CD4-positive, alpha-beta T cell (primary cell): ENCODE measurements at regions not wholly inside any gene's neighbourhood (a gene's known extent, or its start where the extent isn't known, plus 50 kb on each side); places are given as distances from the start of the nearest gene placed in this dataset.

Source experiments
- ATAC-seq: fragments of 200-7000 bp; cut with Tn5 transposase; one replicate; pipeline ENCODE4 v1.10.0; 2022; ENCODE audit warnings: mild to moderate bottlenecking; ENCODE audit not compliant: poor library complexity
- CTCF ChIA-PET: fragments of 350-600 bp; sonication (Branson Sonifier 250); formaldehyde crosslinking; loops from one replicate; lab custom pipeline; 2021; ENCODE audit warnings: antibody characterized with exemption, inconsistent platforms; lab: Charles Lee
- POLR2A ChIA-PET: fragments of 350-600 bp; sonication (Branson Sonifier 250); formaldehyde crosslinking; loops from one replicate; lab custom pipeline; 2021; ENCODE audit warnings: antibody characterized with exemption, inconsistent platforms; lab: Charles Lee
- DNase-seq, 14 experiments: peaks; one replicate each; pipeline ENCODE4 v3.0.0-alpha.2; 2013 to 2020; ENCODE audit warnings: mixed read lengths in 2 of 14
- H3K27ac ChIP-seq, 2 donors: one replicate each; pipeline versions ENCODE4 v1.5.1 to v1.7.0; 2013; ENCODE audit warnings: low read length in 2 of 2, low read depth in 1 of 2, mild to moderate bottlenecking in 1 of 2
- H3K27me3 ChIP-seq, 2 experiments: 1 replicate in 1 of 2; 2 replicates in 1 of 2; pipeline versions ENCODE4 v1.6.1 to v1.7.0; 2013; ENCODE audit warnings: low read length in 2 of 2, control low read depth in 1 of 2, mild to moderate bottlenecking in 1 of 2, moderate library complexity in 1 of 2; ENCODE audit not compliant: insufficient read depth in 2 of 2, control insufficient read depth in 1 of 2
- H3K36me3 ChIP-seq: one replicate; pipeline ENCODE4 v1.6.1; 2013; ENCODE audit warnings: low read length, control low read depth; ENCODE audit not compliant: insufficient read depth
- H3K4me1 ChIP-seq: one replicate; pipeline ENCODE4 v1.6.1; 2013; ENCODE audit warnings: low read length, control low read depth; ENCODE audit not compliant: insufficient read depth
- H3K4me3 ChIP-seq: one replicate; pipeline ENCODE4 v1.5.1; 2013; ENCODE audit warnings: mild to moderate bottlenecking, low read length, moderate library complexity
- H3K9me3 ChIP-seq, 2 experiments: 1 replicate in 1 of 2; 2 replicates in 1 of 2; pipeline versions ENCODE4 v1.6.1 to v1.7.0; 2013; ENCODE audit warnings: low read length in 2 of 2, mild to moderate bottlenecking in 2 of 2, control low read depth in 1 of 2, moderate library complexity in 1 of 2; ENCODE audit not compliant: control insufficient read depth in 1 of 2, insufficient read depth in 1 of 2
- H3K27ac Mint-ChIP-seq: one replicate; pipeline ENCODE4 v1.8.0; 2020; ENCODE audit warnings: mixed read lengths
- H3K27me3 Mint-ChIP-seq: one replicate; pipeline ENCODE4 v1.8.0; 2021; ENCODE audit warnings: mixed read lengths
- H3K36me3 Mint-ChIP-seq: one replicate; pipeline ENCODE4 v1.8.0; 2021; ENCODE audit warnings: low read depth, mixed read lengths
- H3K4me1 Mint-ChIP-seq: one replicate; pipeline ENCODE4 v1.8.0; 2021; ENCODE audit warnings: low read depth, mixed read lengths
- H3K4me3 Mint-ChIP-seq: one replicate; pipeline ENCODE4 v1.8.0; 2020; ENCODE audit warnings: mild to moderate bottlenecking, mixed read lengths
- H3K9me3 Mint-ChIP-seq: one replicate; pipeline ENCODE4 v1.8.0; 2020; ENCODE audit warnings: mixed read lengths
- intact Hi-C, 2 experiments: fragments of 100-400 bp; cut with DNase I in 1 of 2; cut with micrococcal nuclease in 1 of 2; formaldehyde crosslinking; loops; one replicate each; pipeline versions ENCODE4 v1.15.1 to v1.9.0; 2023 to 2025; cut with DNase I, micrococcal nuclease
- TF ChIP-seq, protein P1 (sequence below): fragments of 200-600 bp; IDR thresholded peaks from one replicate; pipeline ENCODE4 v1.8.0; 2022; ENCODE audit warnings: antibody characterized with exemption, mild to moderate bottlenecking

DNA sequence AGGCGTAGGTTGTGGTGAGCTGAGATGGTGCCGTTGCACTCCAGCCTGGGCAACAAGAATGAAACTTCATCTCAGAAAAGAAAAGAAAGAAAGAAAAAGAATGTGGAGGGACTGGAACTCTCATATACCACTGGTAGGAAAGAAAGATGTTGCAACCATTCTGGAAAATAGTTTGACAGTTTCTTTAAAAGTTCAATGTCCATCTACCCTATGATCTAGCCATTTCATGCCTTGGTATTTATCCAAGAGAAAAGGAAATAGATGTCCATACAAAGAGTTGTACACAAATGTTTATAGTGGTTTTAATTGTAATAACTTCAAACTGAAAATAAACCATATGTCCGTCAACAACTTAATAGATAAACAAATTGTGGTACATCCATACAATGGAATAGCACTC lies 190.1 kb upstream of the ZNF217 start:
- H3K36me3 Mint-ChIP-seq = no peaks in the 10 kb centered on the region
- ATAC-seq (no peak), DNase-seq (no peak)
- Histone ChIP-seq H3K9me3 (no peaks in the 10 kb centered on the region), H3K36me3 (no peaks in the 10 kb centered on the region), H3K4me1 (no peaks in the 10 kb centered on the region), H3K4me3 (no peak overlapping the region), H3K27me3 (no peaks in the 10 kb centered on the region), H3K27ac (no peak overlapping the region)
- TF ChIP-seq, protein P1, sequence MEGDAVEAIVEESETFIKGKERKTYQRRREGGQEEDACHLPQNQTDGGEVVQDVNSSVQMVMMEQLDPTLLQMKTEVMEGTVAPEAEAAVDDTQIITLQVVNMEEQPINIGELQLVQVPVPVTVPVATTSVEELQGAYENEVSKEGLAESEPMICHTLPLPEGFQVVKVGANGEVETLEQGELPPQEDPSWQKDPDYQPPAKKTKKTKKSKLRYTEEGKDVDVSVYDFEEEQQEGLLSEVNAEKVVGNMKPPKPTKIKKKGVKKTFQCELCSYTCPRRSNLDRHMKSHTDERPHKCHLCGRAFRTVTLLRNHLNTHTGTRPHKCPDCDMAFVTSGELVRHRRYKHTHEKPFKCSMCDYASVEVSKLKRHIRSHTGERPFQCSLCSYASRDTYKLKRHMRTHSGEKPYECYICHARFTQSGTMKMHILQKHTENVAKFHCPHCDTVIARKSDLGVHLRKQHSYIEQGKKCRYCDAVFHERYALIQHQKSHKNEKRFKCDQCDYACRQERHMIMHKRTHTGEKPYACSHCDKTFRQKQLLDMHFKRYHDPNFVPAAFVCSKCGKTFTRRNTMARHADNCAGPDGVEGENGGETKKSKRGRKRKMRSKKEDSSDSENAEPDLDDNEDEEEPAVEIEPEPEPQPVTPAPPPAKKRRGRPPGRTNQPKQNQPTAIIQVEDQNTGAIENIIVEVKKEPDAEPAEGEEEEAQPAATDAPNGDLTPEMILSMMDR = no peak
- no peaks in the 10 kb centered on the region for H3K27me3 Mint-ChIP-seq
- POLR2A ChIA-PET = no interaction called here
- no peak overlapping the region for H3K27ac Mint-ChIP-seq
- intact Hi-C loops = loop anchor here in 1 of 2 experiments (2.0 kb wide), 1 partner anchor 21 kb away; no protein-coding TSS in a partner anchor
- H3K9me3 Mint-ChIP-seq = no peaks in the 10 kb centered on the region
- peaks cover 13% of the 10 kb centered on the region for H3K4me1 Mint-ChIP-seq
- H3K4me3 Mint-ChIP-seq = no peak overlapping the region
- CTCF ChIA-PET = no interaction called here

DNA sequence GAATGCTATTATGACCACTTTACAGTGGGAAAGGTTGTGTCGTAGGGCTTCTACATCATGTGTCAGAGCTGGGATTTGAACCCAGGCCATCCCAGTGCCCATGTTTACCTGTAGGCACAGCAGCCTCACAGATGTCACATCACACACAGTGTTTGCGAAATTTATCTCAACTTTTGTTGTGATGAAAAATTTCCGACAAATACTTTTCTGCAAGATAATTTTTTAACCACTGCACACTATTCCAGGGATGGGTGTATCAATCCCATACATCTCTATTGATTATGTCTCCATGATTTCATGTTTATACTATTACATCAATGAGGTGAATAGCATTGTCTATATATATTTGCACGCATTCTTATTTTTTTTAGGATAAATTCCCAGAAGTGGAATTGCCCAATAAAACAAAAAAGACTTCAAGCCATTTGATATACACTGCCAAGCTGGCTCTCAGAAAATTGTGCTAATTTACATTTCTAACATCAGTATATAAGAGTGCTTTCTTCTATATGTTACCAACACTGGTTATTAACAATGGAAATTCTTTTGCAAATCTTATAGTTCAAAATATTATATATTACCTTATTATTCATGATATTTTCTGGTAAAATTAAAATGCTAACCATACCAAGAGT lies 189.1 kb upstream of the ZNF217 start:
- CTCF ChIA-PET = no interaction called here
- no peak overlapping the region for H3K4me3 Mint-ChIP-seq
- DNase-seq (no peak), ATAC-seq (no peak)
- no peaks in the 10 kb centered on the region for H3K27me3 Mint-ChIP-seq
- peaks cover 13% of the 10 kb centered on the region for H3K4me1 Mint-ChIP-seq
- H3K27ac ChIP-seq = no peak overlapping the region
- H3K9me3 Mint-ChIP-seq = no peaks in the 10 kb centered on the region
- H3K36me3 Mint-ChIP-seq = no peaks in the 10 kb centered on the region
- no peak overlapping the region for H3K27ac Mint-ChIP-seq
- H3K36me3 ChIP-seq = no peaks in the 10 kb centered on the region
- no peak overlapping the region for H3K4me3 ChIP-seq
- POLR2A ChIA-PET = no interaction called here
- intact Hi-C loops = no loop called here
- TF ChIP-seq, protein P1 = no peak
- H3K27me3 ChIP-seq = no peaks in the 10 kb centered on the region
- no peaks in the 10 kb centered on the region for H3K4me1 ChIP-seq
- H3K9me3 ChIP-seq = no peaks in the 10 kb centered on the region

DNA sequence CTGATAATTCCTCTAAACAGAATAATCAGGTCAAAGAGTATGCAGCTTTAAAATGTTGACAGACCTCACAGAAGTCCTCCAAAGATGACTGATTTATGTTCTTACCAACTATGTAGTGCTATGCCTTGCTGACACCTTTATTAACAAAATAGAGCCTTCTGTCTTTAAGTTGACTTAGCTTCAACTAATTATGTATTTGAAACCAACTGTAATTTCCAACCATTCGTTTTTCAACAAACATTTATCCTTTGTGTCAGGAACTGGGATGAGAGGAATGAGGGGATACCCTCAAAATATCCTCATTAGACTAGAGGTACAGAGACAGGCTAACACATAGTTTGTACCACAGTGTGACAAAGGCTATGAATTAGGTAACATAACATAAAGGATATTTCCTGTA lies 186.2 kb upstream of the ZNF217 start:
- POLR2A ChIA-PET = no interaction called here
- no peaks in the 10 kb centered on the region for H3K9me3 Mint-ChIP-seq

More for the DNA sequence above, 186.2 kb upstream of the ZNF217 start:
- intact Hi-C loops = loop anchor here in 1 of 2 experiments (5.0 kb wide), 1 partner anchor 37 kb away; no protein-coding TSS in a partner anchor
- no peaks in the 10 kb centered on the region for H3K4me1 Mint-ChIP-seq
- no peaks in the 10 kb centered on the region for H3K27me3 ChIP-seq
- DNase-seq (no peak), ATAC-seq (no peak)
- no peaks in the 10 kb centered on the region for H3K4me1 ChIP-seq
- no peak overlapping the region for H3K4me3 Mint-ChIP-seq
- CTCF ChIA-PET = interaction anchor here (0.9 kb wide), 1 partner anchor 107 kb away, joined by 3 read pairs; no protein-coding TSS in a partner anchor
- no peaks in the 10 kb centered on the region for H3K27me3 Mint-ChIP-seq
- TF ChIP-seq, protein P1 = no peak
- H3K36me3 ChIP-seq = no peaks in the 10 kb centered on the region
- H3K27ac ChIP-seq = no peak overlapping the region
- H3K4me3 ChIP-seq = no peak overlapping the region
- no peaks in the 10 kb centered on the region for H3K9me3 ChIP-seq
- no peaks in the 10 kb centered on the region for H3K36me3 Mint-ChIP-seq
- H3K27ac Mint-ChIP-seq = no peak overlapping the region
